ENCODE measurements at regions not wholly inside any gene's neighbourhood (a gene's known extent, or its start where the extent isn't known, plus 50 kb on each side); places are given as distances from the start of the nearest gene placed in this dataset.

- TF ChIP-seq POLR2A (IDR thresholded peaks at IDR 0.05; ENCODE audit: low read depth), result no peak
- TF ChIP-seq CTCF (IDR thresholded peaks at IDR 0.05), result no peak
- no peak for TF ChIP-seq POLR2AphosphoS5 (IDR thresholded peaks at IDR 0.05)
- no peak for TF ChIP-seq EP300 (IDR thresholded peaks at IDR 0.05)
- intact Hi-C loops (cut with DNase I), result no loop called here
- Histone ChIP-seq H3K27me3 (peaks cover 0 to 9% (median 0%) of the 10 kb centered on the region in 4 donors), H3K4me3 (no peak overlapping the region), H3K9me3 (no peaks in the 10 kb centered on the region), H3K4me1 (no peaks in the 10 kb centered on the region), H3K27ac (replicated peaks in 1 of 4) (no peak overlapping the region), H3K36me3 (no peaks in the 10 kb centered on the region)
- DNase-seq (ENCODE audit: extremely low spot score), result peak; percentile 19
- 87% methylated on average over 4 of the region's 4 CpGs for WGBS
Observed at GRCh38 chr4:11334887-11335286, 93.8 kb downstream of the HS3ST1 start.

GRCh38 chr4:11328401-11328800 is 100.3 kb downstream of the HS3ST1 start:
- Histone ChIP-seq H3K4me3 (no peak overlapping the region), H3K36me3 (no peaks in the 10 kb centered on the region), H3K9me3 (no peaks in the 10 kb centered on the region), H3K4me1 (no peaks in the 10 kb centered on the region), H3K27me3 (peaks cover 0 to 3% (median 0%) of the 10 kb centered on the region in 4 donors), H3K27ac (replicated peaks in 1 of 4) (no peak overlapping the region)
- DNase-seq (ENCODE audit: extremely low spot score), result peak; percentile 60
- intact Hi-C loops (cut with DNase I), result no loop called here
- TF ChIP-seq POLR2AphosphoS5 (IDR thresholded peaks at IDR 0.05), result no peak
- no peak for TF ChIP-seq CTCF (IDR thresholded peaks at IDR 0.05)
- no peak for TF ChIP-seq POLR2A (IDR thresholded peaks at IDR 0.05; ENCODE audit: low read depth)
- no peak for TF ChIP-seq EP300 (IDR thresholded peaks at IDR 0.05)
- WGBS, result 83% methylated on average over 2 of the region's 2 CpGs

- intact Hi-C loops (cut with DNase I), result no loop called here
- Histone ChIP-seq H3K9me3 (no peaks in the 10 kb centered on the region), H3K4me1 (no peaks in the 10 kb centered on the region), H3K27ac (replicated peaks in 1 of 4) (no peak overlapping the region), H3K36me3 (no peaks in the 10 kb centered on the region), H3K4me3 (no peak overlapping the region), H3K27me3 (peaks cover 0 to 3% (median 0%) of the 10 kb centered on the region in 4 donors)
- 75% methylated on average over 2 of the region's 2 CpGs for WGBS
- TF ChIP-seq POLR2AphosphoS5 (IDR thresholded peaks at IDR 0.05) (no peak), EP300 (IDR thresholded peaks at IDR 0.05) (no peak), CTCF (IDR thresholded peaks at IDR 0.05) (no peak), POLR2A (IDR thresholded peaks at IDR 0.05; ENCODE audit: low read depth) (no peak)
- peak; percentile 62 for DNase-seq (ENCODE audit: extremely low spot score)
Observed at GRCh38 chr4:11326021-11326420, 102.7 kb downstream of the HS3ST1 start.

GRCh38 chr4:11323771-11324170 is 104.9 kb downstream of the HS3ST1 start:
- Histone ChIP-seq H3K27me3 (peaks cover 0 to 3% (median 0%) of the 10 kb centered on the region in 4 donors), H3K36me3 (no peaks in the 10 kb centered on the region), H3K4me1 (no peaks in the 10 kb centered on the region), H3K4me3 (no peak overlapping the region), H3K9me3 (no peaks in the 10 kb centered on the region), H3K27ac (replicated peaks in 1 of 4) (no peak overlapping the region)
- peak; percentile 78 for DNase-seq (ENCODE audit: extremely low spot score)
- TF ChIP-seq CTCF (IDR thresholded peaks at IDR 0.05), result no peak
- no peak for TF ChIP-seq POLR2A (IDR thresholded peaks at IDR 0.05; ENCODE audit: low read depth)
- TF ChIP-seq EP300 (IDR thresholded peaks at IDR 0.05), result no peak
- no peak for TF ChIP-seq POLR2AphosphoS5 (IDR thresholded peaks at IDR 0.05)
- intact Hi-C loops (cut with DNase I), result no loop called here
